ENCODE measurements at regions not wholly inside any gene's neighbourhood (a gene's known extent, or its start where the extent isn't known, plus 50 kb on each side); places are given as distances from the start of the nearest gene placed in this dataset.

DNA sequence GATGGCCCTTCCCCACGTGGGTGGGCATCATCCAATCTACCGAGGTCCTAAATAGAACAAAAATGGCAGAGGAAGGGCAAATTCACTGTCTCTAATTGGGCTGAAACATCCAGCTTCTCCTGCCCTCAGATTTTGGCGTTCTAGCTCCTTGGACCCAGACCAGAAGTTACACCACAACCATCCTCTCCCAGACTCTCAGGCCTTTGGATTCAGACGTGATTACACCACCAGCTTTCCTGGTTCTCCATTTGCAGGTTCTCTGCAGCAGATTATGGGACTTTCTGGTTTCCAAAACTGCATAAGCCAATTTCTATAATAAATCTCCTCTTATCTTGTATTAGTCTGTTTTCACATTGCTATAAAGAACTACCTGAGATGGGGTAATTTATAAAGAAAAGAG is 73.6 kb upstream of the STARD4 start:
- Histone ChIP-seq H3K36me3 (ENCODE audit: insufficient read depth, low read length) (no peaks in the 10 kb centered on the region), H3K79me2 (ENCODE audit: insufficient read depth, low read length) (no peaks in the 10 kb centered on the region), H3K4me1 (ENCODE audit: insufficient read depth, low read length, severe bottlenecking) (no peaks in the 10 kb centered on the region), H3K9me2 (ENCODE audit: low read depth, low read length) (no peaks in the 10 kb centered on the region), H3K9me3 (ENCODE audit: low read length) (no peaks in the 10 kb centered on the region), H3F3A (ENCODE audit: insufficient read depth, low read length) (no peaks in the 10 kb centered on the region), H3K4me3 (ENCODE audit: low read depth, low read length, poor library complexity, severe bottlenecking) (no peak overlapping the region), H2AFZ (ENCODE audit: low read length) (no peak overlapping the region), H3K27ac (ENCODE audit: low read depth, low read length, poor library complexity, severe bottlenecking) (no peak overlapping the region), H3K9ac (ENCODE audit: low read length) (no peak overlapping the region), H4K20me1 (ENCODE audit: insufficient read depth, low read length) (no peaks in the 10 kb centered on the region), H3K27me3 (ENCODE audit: insufficient read depth, low read length) (no peaks in the 10 kb centered on the region), H3K4me2 (ENCODE audit: low read length) (no peak overlapping the region)
- TF ChIP-seq, protein P1, sequence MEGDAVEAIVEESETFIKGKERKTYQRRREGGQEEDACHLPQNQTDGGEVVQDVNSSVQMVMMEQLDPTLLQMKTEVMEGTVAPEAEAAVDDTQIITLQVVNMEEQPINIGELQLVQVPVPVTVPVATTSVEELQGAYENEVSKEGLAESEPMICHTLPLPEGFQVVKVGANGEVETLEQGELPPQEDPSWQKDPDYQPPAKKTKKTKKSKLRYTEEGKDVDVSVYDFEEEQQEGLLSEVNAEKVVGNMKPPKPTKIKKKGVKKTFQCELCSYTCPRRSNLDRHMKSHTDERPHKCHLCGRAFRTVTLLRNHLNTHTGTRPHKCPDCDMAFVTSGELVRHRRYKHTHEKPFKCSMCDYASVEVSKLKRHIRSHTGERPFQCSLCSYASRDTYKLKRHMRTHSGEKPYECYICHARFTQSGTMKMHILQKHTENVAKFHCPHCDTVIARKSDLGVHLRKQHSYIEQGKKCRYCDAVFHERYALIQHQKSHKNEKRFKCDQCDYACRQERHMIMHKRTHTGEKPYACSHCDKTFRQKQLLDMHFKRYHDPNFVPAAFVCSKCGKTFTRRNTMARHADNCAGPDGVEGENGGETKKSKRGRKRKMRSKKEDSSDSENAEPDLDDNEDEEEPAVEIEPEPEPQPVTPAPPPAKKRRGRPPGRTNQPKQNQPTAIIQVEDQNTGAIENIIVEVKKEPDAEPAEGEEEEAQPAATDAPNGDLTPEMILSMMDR (IDR thresholded peaks at IDR 0.05; ENCODE audit: low read length), result no peak
- TF ChIP-seq EZH2 (IDR thresholded peaks at IDR 0.05; ENCODE audit: borderline replicate concordance, low read length), result no peak

- H4K20me1 ChIP-seq (ENCODE audit: insufficient read depth, low read length), result no peaks in the 10 kb centered on the region
- no peak overlapping the region for H3K9ac ChIP-seq (ENCODE audit: low read length)
- no peak overlapping the region for H2AFZ ChIP-seq (ENCODE audit: low read length)
- no peak overlapping the region for H3K4me3 ChIP-seq (ENCODE audit: low read depth, low read length, poor library complexity, severe bottlenecking)
- no peaks in the 10 kb centered on the region for H3K27me3 ChIP-seq (ENCODE audit: insufficient read depth, low read length)
- no peaks in the 10 kb centered on the region for H3K4me1 ChIP-seq (ENCODE audit: insufficient read depth, low read length, severe bottlenecking)
- no peaks in the 10 kb centered on the region for H3K9me3 ChIP-seq (ENCODE audit: low read length)
- no peaks in the 10 kb centered on the region for H3F3A ChIP-seq (ENCODE audit: insufficient read depth, low read length)
- H3K4me2 ChIP-seq (ENCODE audit: low read length), result no peak overlapping the region
- H3K79me2 ChIP-seq (ENCODE audit: insufficient read depth, low read length), result no peaks in the 10 kb centered on the region
- H3K9me2 ChIP-seq (ENCODE audit: low read depth, low read length), result no peaks in the 10 kb centered on the region
- TF ChIP-seq, protein P1 (IDR thresholded peaks at IDR 0.05; ENCODE audit: low read length), result no peak
- no peak for TF ChIP-seq EZH2 (IDR thresholded peaks at IDR 0.05; ENCODE audit: borderline replicate concordance, low read length)
- H3K27ac ChIP-seq (ENCODE audit: low read depth, low read length, poor library complexity, severe bottlenecking), result no peak overlapping the region
- no peaks in the 10 kb centered on the region for H3K36me3 ChIP-seq (ENCODE audit: insufficient read depth, low read length)
Observed at GRCh38 chr5:111585291-111585690, 73.0 kb upstream of the STARD4 start.

- no peaks in the 10 kb centered on the region for H3F3A ChIP-seq (ENCODE audit: insufficient read depth, low read length)
- no peaks in the 10 kb centered on the region for H3K9me3 ChIP-seq (ENCODE audit: low read length)
- no peak overlapping the region for H2AFZ ChIP-seq (ENCODE audit: low read length)
- no peaks in the 10 kb centered on the region for H4K20me1 ChIP-seq (ENCODE audit: insufficient read depth, low read length)
- TF ChIP-seq, protein P1 (IDR thresholded peaks at IDR 0.05; ENCODE audit: low read length), result no peak
- TF ChIP-seq EZH2 (IDR thresholded peaks at IDR 0.05; ENCODE audit: borderline replicate concordance, low read length), result no peak
- H3K79me2 ChIP-seq (ENCODE audit: insufficient read depth, low read length), result no peaks in the 10 kb centered on the region
- H3K27me3 ChIP-seq (ENCODE audit: insufficient read depth, low read length), result no peaks in the 10 kb centered on the region
- no peaks in the 10 kb centered on the region for H3K4me1 ChIP-seq (ENCODE audit: insufficient read depth, low read length, severe bottlenecking)
- no peak overlapping the region for H3K27ac ChIP-seq (ENCODE audit: low read depth, low read length, poor library complexity, severe bottlenecking)
- H3K9ac ChIP-seq (ENCODE audit: low read length), result no peak overlapping the region
- H3K9me2 ChIP-seq (ENCODE audit: low read depth, low read length), result no peaks in the 10 kb centered on the region
- no peak overlapping the region for H3K4me2 ChIP-seq (ENCODE audit: low read length)
- no peak overlapping the region for H3K4me3 ChIP-seq (ENCODE audit: low read depth, low read length, poor library complexity, severe bottlenecking)
- H3K36me3 ChIP-seq (ENCODE audit: insufficient read depth, low read length), result no peaks in the 10 kb centered on the region
Observed at GRCh38 chr5:111584651-111585050, 72.3 kb upstream of the STARD4 start.

Measured in OCI-LY1 (cell line).